ENCODE measurements at regions not wholly inside any gene's neighbourhood (a gene's known extent, or its start where the extent isn't known, plus 50 kb on each side); places are given as distances from the start of the nearest gene placed in this dataset.

GRCh38 chr4:188737251-188738002 is 598.2 kb downstream of the TRIML1 start:
- TF ChIP-seq CTCF (IDR thresholded peaks at IDR 0.05; ENCODE audit: low read depth, low read length, poor library complexity, severe bottlenecking) (no peak), EZH2phosphoT487 (IDR thresholded peaks at IDR 0.05; ENCODE audit: borderline replicate concordance, low read length) (no peak)

Measured in DOHH2 (cell line).